Upper lobe of right lung (tissue), 1 donor: ENCODE measurements at regions not wholly inside any gene's neighbourhood (a gene's known extent, or its start where the extent isn't known, plus 50 kb on each side); places are given as distances from the start of the nearest gene placed in this dataset.
A peak's percentile ranks its signal among the peaks of the same experiment; 100 is the strongest.

Experiments used
- ATAC-seq: fragments of 200-7000 bp; cut with Tn5 transposase; one replicate; pipeline ENCODE4 v1.9.1; 2020; ENCODE audit warnings: mild to moderate bottlenecking, moderate library complexity
- DNase-seq: peaks from one replicate; pipeline ENCODE4 v3.0.0-alpha.2; 2020
- H3K27ac ChIP-seq: fragments of 200-600 bp; one replicate; pipeline ENCODE4 v1.8.0; 2022
- H3K27me3 ChIP-seq: fragments of 200-600 bp; one replicate; pipeline ENCODE4 v1.8.0; 2022; ENCODE audit warnings: mild to moderate bottlenecking
- H3K36me3 ChIP-seq: fragments of 200-600 bp; one replicate; pipeline ENCODE4 v1.8.0; 2022
- H3K4me1 ChIP-seq: fragments of 200-600 bp; one replicate; pipeline ENCODE4 v1.8.0; 2022
- H3K4me3 ChIP-seq: fragments of 200-600 bp; one replicate; pipeline ENCODE4 v1.8.0; 2022; ENCODE audit warnings: mild to moderate bottlenecking
- H3K9me3 ChIP-seq: fragments of 200-600 bp; one replicate; pipeline ENCODE4 v1.8.0; 2022
- intact Hi-C: fragments of 100-400 bp; cut with DNase I; formaldehyde crosslinking; loops from one replicate; pipeline ENCODE4 v1.11.0; 2022
- TF ChIP-seq, protein P1 (sequence below): fragments of 200-600 bp; IDR thresholded peaks from one replicate; pipeline ENCODE4 v1.8.0; 2022; ENCODE audit warnings: antibody characterized with exemption
- donor health status: DM: no; HTN: yes; CAD: no; lungs with severe emphysema.

DNA sequence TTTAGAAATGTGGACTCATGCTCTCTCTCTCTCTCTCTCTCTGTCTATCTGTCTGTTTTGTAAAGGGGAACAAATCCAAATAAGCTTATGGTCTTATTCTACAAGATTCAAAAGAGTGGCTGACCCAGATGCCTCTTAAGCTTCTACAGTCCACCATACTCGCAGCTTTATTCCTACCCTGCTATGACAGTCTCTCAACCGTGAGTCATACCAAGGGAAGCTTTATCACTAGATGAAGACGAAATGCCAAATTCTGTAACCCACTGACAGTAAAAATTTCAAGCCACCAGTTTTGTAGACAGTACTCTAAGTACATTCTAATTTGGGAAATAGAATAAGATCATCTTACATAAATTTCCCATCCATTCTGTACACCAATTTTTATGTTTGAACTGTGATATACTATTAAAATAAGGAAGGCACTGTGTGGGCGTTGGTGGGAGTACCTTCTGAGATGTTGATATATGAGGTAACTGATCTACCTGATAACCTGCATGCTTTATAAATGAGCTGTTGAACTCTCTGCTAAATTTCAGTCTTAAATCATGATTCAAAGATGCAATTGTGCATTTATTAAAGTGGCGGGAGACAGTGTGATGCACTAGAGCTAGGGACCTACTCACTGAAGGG is 153.2 kb downstream of the KLF6 start:
- H3K27ac ChIP-seq = no peak overlapping the region
- no peak overlapping the region for H3K4me3 ChIP-seq
- ATAC-seq = no peak
- no peak for DNase-seq
- H3K9me3 ChIP-seq = no peaks in the 10 kb centered on the region
- H3K27me3 ChIP-seq = no peaks in the 10 kb centered on the region
- TF ChIP-seq, protein P1, sequence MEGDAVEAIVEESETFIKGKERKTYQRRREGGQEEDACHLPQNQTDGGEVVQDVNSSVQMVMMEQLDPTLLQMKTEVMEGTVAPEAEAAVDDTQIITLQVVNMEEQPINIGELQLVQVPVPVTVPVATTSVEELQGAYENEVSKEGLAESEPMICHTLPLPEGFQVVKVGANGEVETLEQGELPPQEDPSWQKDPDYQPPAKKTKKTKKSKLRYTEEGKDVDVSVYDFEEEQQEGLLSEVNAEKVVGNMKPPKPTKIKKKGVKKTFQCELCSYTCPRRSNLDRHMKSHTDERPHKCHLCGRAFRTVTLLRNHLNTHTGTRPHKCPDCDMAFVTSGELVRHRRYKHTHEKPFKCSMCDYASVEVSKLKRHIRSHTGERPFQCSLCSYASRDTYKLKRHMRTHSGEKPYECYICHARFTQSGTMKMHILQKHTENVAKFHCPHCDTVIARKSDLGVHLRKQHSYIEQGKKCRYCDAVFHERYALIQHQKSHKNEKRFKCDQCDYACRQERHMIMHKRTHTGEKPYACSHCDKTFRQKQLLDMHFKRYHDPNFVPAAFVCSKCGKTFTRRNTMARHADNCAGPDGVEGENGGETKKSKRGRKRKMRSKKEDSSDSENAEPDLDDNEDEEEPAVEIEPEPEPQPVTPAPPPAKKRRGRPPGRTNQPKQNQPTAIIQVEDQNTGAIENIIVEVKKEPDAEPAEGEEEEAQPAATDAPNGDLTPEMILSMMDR = no peak
- H3K36me3 ChIP-seq = no peaks in the 10 kb centered on the region
- no peaks in the 10 kb centered on the region for H3K4me1 ChIP-seq
- intact Hi-C loops = no loop called here

DNA sequence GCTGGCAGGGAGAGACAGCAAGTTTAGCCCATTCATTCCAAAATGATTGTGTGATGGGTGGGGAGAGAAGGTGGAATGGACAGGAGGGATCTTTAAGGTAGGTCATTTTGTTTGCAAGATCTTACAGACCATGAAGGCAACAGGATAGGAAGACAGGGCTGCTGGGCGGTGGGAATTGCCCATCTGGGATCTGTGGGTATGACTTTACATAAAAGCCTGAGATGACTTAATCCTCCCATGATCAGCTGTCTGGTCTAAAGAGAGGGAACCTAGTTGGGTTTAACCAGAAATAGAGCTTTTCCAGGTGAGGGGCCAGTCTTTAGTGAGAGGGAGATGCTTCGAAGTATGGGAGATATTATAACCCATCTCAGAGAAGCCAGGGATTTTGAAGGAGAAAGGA is 153.7 kb downstream of the KLF6 start:
- no peaks in the 10 kb centered on the region for H3K9me3 ChIP-seq
- ATAC-seq (no peak), DNase-seq (no peak)
- H3K27ac ChIP-seq = no peak overlapping the region
- H3K4me3 ChIP-seq = no peak overlapping the region
- H3K27me3 ChIP-seq = no peaks in the 10 kb centered on the region
- no peaks in the 10 kb centered on the region for H3K4me1 ChIP-seq
- intact Hi-C loops = no loop called here
- H3K36me3 ChIP-seq = no peaks in the 10 kb centered on the region
- TF ChIP-seq, protein P1 = no peak

DNA sequence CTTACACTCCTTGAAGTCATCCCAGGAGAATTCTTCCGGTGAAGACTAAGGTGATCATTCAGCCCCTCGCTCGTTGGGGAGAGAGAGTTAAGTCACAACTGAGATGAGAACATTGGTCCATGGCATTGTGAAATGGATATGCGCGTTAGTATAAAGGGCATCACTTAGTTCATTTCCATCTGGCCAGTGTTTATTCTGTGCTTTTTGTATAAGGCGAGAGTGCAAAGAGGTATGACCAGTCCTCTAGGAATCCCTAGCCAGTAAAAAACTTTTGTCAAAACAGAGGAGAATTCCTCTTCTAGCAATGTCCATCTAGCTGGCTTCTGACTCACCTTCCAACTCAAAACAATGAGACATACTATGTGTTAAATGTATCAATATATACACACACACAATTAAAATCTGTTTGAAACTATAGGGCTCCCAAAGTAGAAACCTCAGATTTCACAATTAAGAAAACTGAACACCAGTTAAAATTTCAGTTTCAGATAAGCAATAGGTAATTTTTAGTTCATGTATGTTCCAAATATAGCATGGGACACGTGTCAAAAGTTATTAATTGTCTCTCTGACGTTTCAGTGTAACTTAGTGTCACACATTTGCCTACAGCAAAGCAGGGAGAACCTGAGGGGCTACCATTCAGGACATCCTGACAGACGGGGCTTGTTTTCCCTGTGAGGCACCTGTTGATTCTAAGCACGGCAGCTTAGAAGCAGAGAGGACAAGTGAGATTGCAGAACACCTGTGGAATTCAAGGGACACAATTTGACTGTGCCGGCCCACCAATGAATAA is 158.9 kb downstream of the KLF6 start:
- TF ChIP-seq, protein P1 = no peak
- intact Hi-C loops = no loop called here
- H3K36me3 ChIP-seq = no peaks in the 10 kb centered on the region
- no peak for DNase-seq
- no peaks in the 10 kb centered on the region for H3K27me3 ChIP-seq
- ATAC-seq = no peak
- H3K9me3 ChIP-seq = no peaks in the 10 kb centered on the region
- H3K4me3 ChIP-seq = no peak overlapping the region
- H3K4me1 ChIP-seq = no peaks in the 10 kb centered on the region
- no peak overlapping the region for H3K27ac ChIP-seq

DNA sequence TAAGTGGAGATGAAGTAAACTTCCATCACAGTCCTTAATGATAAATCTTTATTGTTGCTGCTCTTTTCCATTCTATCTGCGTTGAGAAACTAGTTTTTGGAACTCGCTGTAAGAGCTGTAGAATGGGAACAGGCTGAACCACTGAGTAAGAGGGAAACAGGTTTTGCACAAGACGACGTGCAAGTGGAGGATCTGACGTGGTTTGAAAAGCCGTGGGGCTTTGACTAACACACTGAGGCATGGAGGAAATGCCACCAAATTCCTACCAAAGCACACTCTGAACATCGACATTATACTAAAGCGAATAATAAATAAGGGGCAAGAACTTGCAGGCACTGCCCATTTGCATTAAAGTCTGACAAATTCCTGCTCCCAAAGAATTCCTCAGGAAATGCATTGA is 160.6 kb downstream of the KLF6 start:
- Histone ChIP-seq H3K4me3 (no peak overlapping the region), H3K27ac (no peak overlapping the region)

DNA sequence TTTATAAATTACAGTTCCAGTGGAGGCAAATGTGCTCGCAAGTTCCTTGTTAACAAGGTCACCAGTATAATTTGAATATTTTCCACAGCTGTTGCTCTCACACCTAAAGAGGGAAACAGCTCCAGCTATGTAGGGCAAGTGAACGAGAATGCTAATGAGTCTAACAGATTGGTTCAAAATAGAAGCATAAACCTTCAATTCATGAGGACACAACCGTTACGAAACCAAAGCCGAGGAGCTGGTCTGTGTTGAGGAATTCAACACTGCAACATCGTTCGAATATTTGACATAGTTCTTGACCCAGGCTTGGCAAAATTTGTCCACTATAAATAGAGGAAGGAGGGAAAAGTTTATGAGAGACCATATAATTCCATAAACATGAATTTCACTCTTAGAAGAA is 161.3 kb downstream of the KLF6 start:
- Histone ChIP-seq H3K27me3 (no peaks in the 10 kb centered on the region), H3K36me3 (no peaks in the 10 kb centered on the region), H3K9me3 (peaks cover 4% of the 10 kb centered on the region), H3K4me1 (no peaks in the 10 kb centered on the region), H3K27ac (no peak overlapping the region), H3K4me3 (no peak overlapping the region)
- DNase-seq (no peak), ATAC-seq (peak; percentile 71)
- intact Hi-C loops = no loop called here
- TF ChIP-seq, protein P1 = no peak

More for the DNA sequence above, 160.6 kb downstream of the KLF6 start:
- ATAC-seq (no peak), DNase-seq (no peak)
- no peaks in the 10 kb centered on the region for H3K4me1 ChIP-seq
- intact Hi-C loops = no loop called here
- H3K36me3 ChIP-seq = no peaks in the 10 kb centered on the region
- H3K9me3 ChIP-seq = peaks cover 4% of the 10 kb centered on the region
- TF ChIP-seq, protein P1 = no peak
- H3K27me3 ChIP-seq = no peaks in the 10 kb centered on the region
